PC-9 (cell line): ENCODE measurements at regions not wholly inside any gene's neighbourhood (a gene's known extent, or its start where the extent isn't known, plus 50 kb on each side); places are given as distances from the start of the nearest gene placed in this dataset.

Source experiments
- BruUV-seq: library from RNA; stranded (reverse); fragments of 400-500 nt; replicated peaks from 2 replicates; lab custom pipeline; 2021; lab: Mats Ljungman, UMichigan
- CTCF ChIA-PET: fragments of 300-600 bp; sonication (Branson Sonifier 250); formaldehyde crosslinking; loops from one replicate; lab custom pipeline; 2022; ENCODE audit warnings: antibody characterized with exemption; lab: Charles Lee
- POLR2A ChIA-PET: fragments of 300-600 bp; sonication (Branson Sonifier 250); formaldehyde crosslinking; loops from one replicate; lab custom pipeline; 2022; ENCODE audit warnings: antibody characterized with exemption; ENCODE audit not compliant: unreplicated experiment; lab: Charles Lee
- DNase-seq, 2 experiments: peaks; one replicate each; pipeline versions ENCODE4 v3.0.0 to v3.0.0-alpha.2; 2015 to 2022; ENCODE audit warnings: mixed read lengths in 1 of 2
- H2AFZ ChIP-seq: fragments of 200-600 bp; sonication (generic); 2 replicates; pipeline ENCODE4 v1.8.1; 2017; ENCODE audit warnings: antibody characterized with exemption
- H3F3A ChIP-seq: fragments of 200-600 bp; sonication (generic); 2 replicates; pipeline ENCODE4 v1.8.1; 2017; ENCODE audit warnings: antibody characterized with exemption, mild to moderate bottlenecking, low read depth; ENCODE audit not compliant: insufficient read depth
- H3K27ac ChIP-seq: fragments of 200-600 bp; sonication (generic); 2 replicates; pipeline ENCODE4 v1.6.1; 2016; ENCODE audit warnings: mixed run types
- H3K27me3 ChIP-seq: fragments of 200-600 bp; sonication (generic); 2 replicates; pipeline ENCODE4 v1.6.1; 2016; ENCODE audit warnings: low read depth, mixed run types; ENCODE audit not compliant: insufficient read depth
- H3K36me3 ChIP-seq: fragments of 200-600 bp; sonication (generic); 2 replicates; pipeline ENCODE4 v1.6.1; 2016; ENCODE audit warnings: low read depth, mixed run types
- H3K4me1 ChIP-seq: fragments of 200-600 bp; sonication (generic); replicated peaks from 2 replicates; pipeline ENCODE4 v1.6.1; 2016; ENCODE audit warnings: mixed run types; ENCODE audit not compliant: insufficient read depth
- H3K4me2 ChIP-seq: fragments of 200-600 bp; sonication (generic); 2 replicates; pipeline ENCODE4 v1.6.1; 2017; ENCODE audit warnings: mixed run types
- H3K4me3 ChIP-seq: fragments of 200-600 bp; sonication (generic); 2 replicates; pipeline ENCODE4 v1.6.1; 2016; ENCODE audit warnings: mixed run types
- H3K79me2 ChIP-seq: fragments of 200-600 bp; sonication (generic); 2 replicates; pipeline ENCODE4 v1.6.1; 2017; ENCODE audit warnings: low read depth, mixed run types
- H3K9me2 ChIP-seq: fragments of 200-600 bp; sonication (generic); 2 replicates; pipeline ENCODE4 v1.8.1; 2017; ENCODE audit warnings: mild to moderate bottlenecking; ENCODE audit not compliant: insufficient read depth
- H3K9me3 ChIP-seq: fragments of 200-600 bp; sonication (generic); 2 replicates; pipeline ENCODE4 v1.8.1; 2016; ENCODE audit warnings: low read depth; ENCODE audit not compliant: insufficient read depth
- H4K20me1 ChIP-seq: fragments of 200-600 bp; sonication (generic); 2 replicates; pipeline ENCODE4 v1.8.1; 2017; ENCODE audit not compliant: insufficient read depth
- EZH2 ChIP-seq: fragments of 200-600 bp; sonication (generic); IDR thresholded peaks from 2 replicates; pipeline ENCODE4 v1.8.0; 2017; ENCODE audit warnings: antibody characterized with exemption, low read depth
- intact Hi-C: fragments of 100-400 bp; cut with micrococcal nuclease; formaldehyde crosslinking; loops from one replicate; pipeline ENCODE4 v1.10.0; 2022; ENCODE audit not compliant: unreplicated experiment
- TF ChIP-seq, protein P1 (sequence below): fragments of 200-600 bp; sonication (generic); conservative IDR thresholded peaks from 2 replicates; pipeline ENCODE4 v1.6.1; 2017; ENCODE audit warnings: mixed run types, antibody characterized with exemption, mild to moderate bottlenecking, moderate library complexity

GRCh38 chr5:26807231-26808199 lies 230.9 kb downstream of the CDH9 start:
- no peaks in the 10 kb centered on the region for H3F3A ChIP-seq
- no peak overlapping the region for H3K4me2 ChIP-seq
- H2AFZ ChIP-seq = no peak overlapping the region
- H3K4me3 ChIP-seq = no peak overlapping the region
- no peak for DNase-seq
- H3K27me3 ChIP-seq = no peaks in the 10 kb centered on the region
- no peaks in the 10 kb centered on the region for H3K79me2 ChIP-seq
- H3K4me1 ChIP-seq = no peaks in the 10 kb centered on the region
- H3K9me2 ChIP-seq = no peaks in the 10 kb centered on the region
- no peak for TF ChIP-seq EZH2
- TF ChIP-seq, protein P1, sequence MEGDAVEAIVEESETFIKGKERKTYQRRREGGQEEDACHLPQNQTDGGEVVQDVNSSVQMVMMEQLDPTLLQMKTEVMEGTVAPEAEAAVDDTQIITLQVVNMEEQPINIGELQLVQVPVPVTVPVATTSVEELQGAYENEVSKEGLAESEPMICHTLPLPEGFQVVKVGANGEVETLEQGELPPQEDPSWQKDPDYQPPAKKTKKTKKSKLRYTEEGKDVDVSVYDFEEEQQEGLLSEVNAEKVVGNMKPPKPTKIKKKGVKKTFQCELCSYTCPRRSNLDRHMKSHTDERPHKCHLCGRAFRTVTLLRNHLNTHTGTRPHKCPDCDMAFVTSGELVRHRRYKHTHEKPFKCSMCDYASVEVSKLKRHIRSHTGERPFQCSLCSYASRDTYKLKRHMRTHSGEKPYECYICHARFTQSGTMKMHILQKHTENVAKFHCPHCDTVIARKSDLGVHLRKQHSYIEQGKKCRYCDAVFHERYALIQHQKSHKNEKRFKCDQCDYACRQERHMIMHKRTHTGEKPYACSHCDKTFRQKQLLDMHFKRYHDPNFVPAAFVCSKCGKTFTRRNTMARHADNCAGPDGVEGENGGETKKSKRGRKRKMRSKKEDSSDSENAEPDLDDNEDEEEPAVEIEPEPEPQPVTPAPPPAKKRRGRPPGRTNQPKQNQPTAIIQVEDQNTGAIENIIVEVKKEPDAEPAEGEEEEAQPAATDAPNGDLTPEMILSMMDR = no peak
- ChIA-PET POLR2A (no interaction called here), CTCF (interaction anchor here (0.6 kb wide), 1 partner anchor 108 kb away, joined by 4 read pairs; no protein-coding TSS in a partner anchor)
- H3K9me3 ChIP-seq = peaks cover 6% of the 10 kb centered on the region; the same call in 1 of the 2 replicates
- H3K36me3 ChIP-seq = no peaks in the 10 kb centered on the region
- no peaks in the 10 kb centered on the region for H4K20me1 ChIP-seq
- BruUV-seq = no TSS peak
- no peak overlapping the region for H3K27ac ChIP-seq
- intact Hi-C loops = no loop called here

GRCh38 chr5:26805076-26805475 lies 233.3 kb downstream of the CDH9 start:
- Histone ChIP-seq H3K9me3 (peaks cover 6% of the 10 kb centered on the region; the same call in 1 of the 2 replicates), H3K27me3 (no peaks in the 10 kb centered on the region), H2AFZ (no peak overlapping the region), H3K36me3 (no peaks in the 10 kb centered on the region), H3K4me3 (no peak overlapping the region), H3K4me1 (no peaks in the 10 kb centered on the region), H4K20me1 (no peaks in the 10 kb centered on the region), H3F3A (no peaks in the 10 kb centered on the region), H3K4me2 (no peak overlapping the region), H3K9me2 (no peaks in the 10 kb centered on the region), H3K79me2 (no peaks in the 10 kb centered on the region), H3K27ac (no peak overlapping the region)
- CTCF ChIA-PET = no interaction called here
- TF ChIP-seq EZH2 = no peak
- TF ChIP-seq, protein P1 = no peak
- no peak for DNase-seq
- POLR2A ChIA-PET = no interaction called here
- BruUV-seq = no TSS peak
- intact Hi-C loops = no loop called here

DNA sequence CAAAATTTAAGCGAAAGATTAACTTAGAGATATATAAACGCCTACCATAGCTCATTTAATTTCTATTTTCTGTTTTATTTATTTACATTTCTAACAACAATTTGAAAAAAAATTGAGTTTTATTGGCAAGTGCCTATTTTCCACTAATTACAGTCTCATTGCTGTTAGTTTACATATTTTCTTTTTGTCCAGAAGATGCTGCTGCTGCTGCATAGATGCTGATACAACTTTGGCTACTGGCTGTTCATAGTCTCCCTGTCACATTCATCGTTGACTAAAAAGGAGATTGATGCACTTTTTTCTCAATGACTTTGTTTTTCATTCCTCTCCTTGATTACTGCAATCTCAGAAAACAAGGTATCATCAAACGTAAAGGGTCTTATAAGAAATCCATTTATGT lies 235.4 kb downstream of the CDH9 start:
- no peak for DNase-seq
- H3K4me2 ChIP-seq = no peak overlapping the region
- ChIA-PET CTCF (no interaction called here), POLR2A (no interaction called here)
- no peaks in the 10 kb centered on the region for H3K36me3 ChIP-seq
- H3K27me3 ChIP-seq = no peaks in the 10 kb centered on the region
- no peaks in the 10 kb centered on the region for H3K79me2 ChIP-seq
- H3K4me3 ChIP-seq = no peak overlapping the region
- H4K20me1 ChIP-seq = no peaks in the 10 kb centered on the region
- TF ChIP-seq EZH2 = no peak
- TF ChIP-seq, protein P1 = no peak
- H3K27ac ChIP-seq = no peak overlapping the region
- no peaks in the 10 kb centered on the region for H3K9me2 ChIP-seq
- H2AFZ ChIP-seq = no peak overlapping the region
- no peaks in the 10 kb centered on the region for H3F3A ChIP-seq
- H3K9me3 ChIP-seq = peaks cover 6% of the 10 kb centered on the region; the same call in 1 of the 2 replicates
- BruUV-seq = no TSS peak
- H3K4me1 ChIP-seq = no peaks in the 10 kb centered on the region
- intact Hi-C loops = no loop called here
